Uterus (tissue), 2 donors: ENCODE measurements at regions not wholly inside any gene's neighbourhood (a gene's known extent, or its start where the extent isn't known, plus 50 kb on each side); places are given as distances from the start of the nearest gene placed in this dataset.

ENCODE experiments used
- CTCF ChIP-seq, 4 experiments: fragments of 200-600 bp in 2 of 4; fragments of 450-650 bp in 2 of 4; sonication (generic) in 2 of 4; IDR thresholded peaks; one replicate each; pipeline ENCODE4 v1.5.1; 2016 to 2019; ENCODE audit warnings: antibody characterized with exemption in 4 of 4, mild to moderate bottlenecking in 2 of 4, moderate library complexity in 1 of 4
- POLR2A ChIP-seq, 2 donors: fragments of 450-650 bp; IDR thresholded peaks; one replicate each; pipeline ENCODE4 v1.6.1; 2016; ENCODE audit warnings: antibody characterized with exemption in 2 of 2, mild to moderate bottlenecking in 1 of 2, moderate library complexity in 1 of 2

GRCh38 chr5:93107141-93107540 lies 473.9 kb downstream of the NR2F1-AS1 start:
- TF ChIP-seq POLR2A (IDR thresholded peaks at IDR 0.05) (no peak), CTCF (IDR thresholded peaks at IDR 0.05) (no peak)
